ENCODE measurements at regions not wholly inside any gene's neighbourhood (a gene's known extent, or its start where the extent isn't known, plus 50 kb on each side); places are given as distances from the start of the nearest gene placed in this dataset.

- Histone ChIP-seq H3K79me1 (ENCODE audit: low read length) (no peaks in the 10 kb centered on the region), H4K5ac (ENCODE audit: low read length) (no peak overlapping the region), H3K4me3 (ENCODE audit: low read length) (no peak overlapping the region), H3K27ac (ENCODE audit: low read depth, low read length) (no peak overlapping the region), H3K36me3 (ENCODE audit: control insufficient read depth, insufficient read depth, low read length) (no peaks in the 10 kb centered on the region), H3K4ac (ENCODE audit: low read depth, low read length) (no peak overlapping the region), H3K23ac (ENCODE audit: low read length) (no peak overlapping the region), H3K56ac (ENCODE audit: low read length) (no peak overlapping the region), H2BK15ac (replicated peaks; ENCODE audit: low read depth) (no peak overlapping the region), H3K27me3 (ENCODE audit: insufficient read depth, low read length, poor library complexity) (no peaks in the 10 kb centered on the region), H2AK5ac (ENCODE audit: low read length) (no peak overlapping the region), H2BK5ac (ENCODE audit: low read length) (no peak overlapping the region), H3K9ac (ENCODE audit: low read length) (no peak overlapping the region), H2BK120ac (ENCODE audit: low read depth, low read length) (no peak overlapping the region), H3K79me2 (ENCODE audit: control insufficient read depth, insufficient read depth, low read length) (no peaks in the 10 kb centered on the region), H3K4me2 (ENCODE audit: low read length) (no peak overlapping the region), H4K8ac (ENCODE audit: low read depth, low read length) (no peak overlapping the region), H3K4me1 (ENCODE audit: control insufficient read depth, low read depth, low read length) (no peaks in the 10 kb centered on the region), H3K18ac (ENCODE audit: low read length) (no peak overlapping the region)
- no CpG with 5 or more reads among the region's 6 CpGs for WGBS (ENCODE audit: extremely low coverage, insufficient coverage, low lambda C conversion rate)
- DNase-seq, result no peak
These were observed 405.7 kb downstream of the KCNRG start for GRCh38 chr13:50420718-50421472.

GRCh38 chr13:50421473-50422130, 406.4 kb downstream of the KCNRG start:
- Histone ChIP-seq H3K4me1 (ENCODE audit: control insufficient read depth, low read depth, low read length) (no peaks in the 10 kb centered on the region), H3K23ac (ENCODE audit: low read length) (no peak overlapping the region), H2BK5ac (ENCODE audit: low read length) (no peak overlapping the region), H4K5ac (ENCODE audit: low read length) (no peak overlapping the region), H3K4me2 (ENCODE audit: low read length) (no peak overlapping the region), H2BK120ac (ENCODE audit: low read depth, low read length) (no peak overlapping the region), H3K4me3 (ENCODE audit: low read length) (no peak overlapping the region), H2AK5ac (ENCODE audit: low read length) (no peak overlapping the region), H3K4ac (ENCODE audit: low read depth, low read length) (no peak overlapping the region), H3K36me3 (ENCODE audit: control insufficient read depth, insufficient read depth, low read length) (no peaks in the 10 kb centered on the region), H3K18ac (ENCODE audit: low read length) (no peak overlapping the region), H3K79me1 (ENCODE audit: low read length) (no peaks in the 10 kb centered on the region), H3K27me3 (ENCODE audit: insufficient read depth, low read length, poor library complexity) (no peaks in the 10 kb centered on the region), H4K8ac (ENCODE audit: low read depth, low read length) (no peak overlapping the region), H3K56ac (ENCODE audit: low read length) (no peak overlapping the region), H3K9ac (ENCODE audit: low read length) (no peak overlapping the region), H3K27ac (ENCODE audit: low read depth, low read length) (no peak overlapping the region), H3K79me2 (ENCODE audit: control insufficient read depth, insufficient read depth, low read length) (no peaks in the 10 kb centered on the region), H2BK15ac (replicated peaks; ENCODE audit: low read depth) (no peak overlapping the region)
- no peak for DNase-seq
- WGBS (ENCODE audit: extremely low coverage, insufficient coverage, low lambda C conversion rate), result no CpG with 5 or more reads among the region's 2 CpGs

- no peak overlapping the region for H3K9ac ChIP-seq (ENCODE audit: low read length)
These were observed 407.2 kb downstream of the KCNRG start for GRCh38 chr13:50422181-50423148.

GRCh38 chr13:50424993-50425392, 409.7 kb downstream of the KCNRG start:
- Histone ChIP-seq H2BK15ac (replicated peaks; ENCODE audit: low read depth) (no peak overlapping the region), H3K4me2 (ENCODE audit: low read length) (no peak overlapping the region), H3K9ac (ENCODE audit: low read length) (no peak overlapping the region), H3K79me1 (ENCODE audit: low read length) (no peaks in the 10 kb centered on the region), H2AK5ac (ENCODE audit: low read length) (no peak overlapping the region), H3K4me3 (ENCODE audit: low read length) (no peak overlapping the region), H2BK5ac (ENCODE audit: low read length) (no peak overlapping the region), H3K36me3 (ENCODE audit: control insufficient read depth, insufficient read depth, low read length) (no peaks in the 10 kb centered on the region), H3K56ac (ENCODE audit: low read length) (no peak overlapping the region), H2BK120ac (ENCODE audit: low read depth, low read length) (no peak overlapping the region), H4K8ac (ENCODE audit: low read depth, low read length) (no peak overlapping the region), H3K4ac (ENCODE audit: low read depth, low read length) (no peak overlapping the region), H3K4me1 (ENCODE audit: control insufficient read depth, low read depth, low read length) (no peaks in the 10 kb centered on the region), H3K18ac (ENCODE audit: low read length) (no peak overlapping the region), H4K5ac (ENCODE audit: low read length) (no peak overlapping the region), H3K79me2 (ENCODE audit: control insufficient read depth, insufficient read depth, low read length) (no peaks in the 10 kb centered on the region), H3K27ac (ENCODE audit: low read depth, low read length) (no peak overlapping the region), H3K27me3 (ENCODE audit: insufficient read depth, low read length, poor library complexity) (no peaks in the 10 kb centered on the region), H3K23ac (ENCODE audit: low read length) (no peak overlapping the region)
- whole genome bisulfite sequencing (ENCODE audit: extremely low coverage, insufficient coverage, low lambda C conversion rate), result no CpG with 5 or more reads among the region's 2 CpGs
- DNase-seq, result no peak

More at GRCh38 chr13:50422181-50423148, 407.2 kb downstream of the KCNRG start:
- H2BK120ac ChIP-seq (ENCODE audit: low read depth, low read length), result no peak overlapping the region
- no peak overlapping the region for H3K4ac ChIP-seq (ENCODE audit: low read depth, low read length)
- no peak overlapping the region for H2BK15ac ChIP-seq (replicated peaks; ENCODE audit: low read depth)
- no peak overlapping the region for H4K5ac ChIP-seq (ENCODE audit: low read length)
- H3K18ac ChIP-seq (ENCODE audit: low read length), result no peak overlapping the region
- H2AK5ac ChIP-seq (ENCODE audit: low read length), result no peak overlapping the region
- no peaks in the 10 kb centered on the region for H3K4me1 ChIP-seq (ENCODE audit: control insufficient read depth, low read depth, low read length)
- H3K4me3 ChIP-seq (ENCODE audit: low read length), result no peak overlapping the region
- no peak overlapping the region for H3K56ac ChIP-seq (ENCODE audit: low read length)
- H3K27me3 ChIP-seq (ENCODE audit: insufficient read depth, low read length, poor library complexity), result no peaks in the 10 kb centered on the region
- H2BK5ac ChIP-seq (ENCODE audit: low read length), result no peak overlapping the region
- no CpG with 5 or more reads among the region's 12 CpGs for WGBS (ENCODE audit: extremely low coverage, insufficient coverage, low lambda C conversion rate)
- no peak overlapping the region for H3K4me2 ChIP-seq (ENCODE audit: low read length)
- H3K36me3 ChIP-seq (ENCODE audit: control insufficient read depth, insufficient read depth, low read length), result no peaks in the 10 kb centered on the region
- no peak for DNase-seq
- no peak overlapping the region for H4K8ac ChIP-seq (ENCODE audit: low read depth, low read length)
- no peaks in the 10 kb centered on the region for H3K79me1 ChIP-seq (ENCODE audit: low read length)
- no peak overlapping the region for H3K27ac ChIP-seq (ENCODE audit: low read depth, low read length)
- H3K23ac ChIP-seq (ENCODE audit: low read length), result no peak overlapping the region
- no peaks in the 10 kb centered on the region for H3K79me2 ChIP-seq (ENCODE audit: control insufficient read depth, insufficient read depth, low read length)

GRCh38 chr13:50425772-50426171, 410.5 kb downstream of the KCNRG start:
- Histone ChIP-seq H4K8ac (ENCODE audit: low read depth, low read length) (no peak overlapping the region), H3K18ac (ENCODE audit: low read length) (no peak overlapping the region), H3K36me3 (ENCODE audit: control insufficient read depth, insufficient read depth, low read length) (no peaks in the 10 kb centered on the region), H3K56ac (ENCODE audit: low read length) (no peak overlapping the region), H2BK15ac (replicated peaks; ENCODE audit: low read depth) (no peak overlapping the region), H4K5ac (ENCODE audit: low read length) (no peak overlapping the region), H3K79me1 (ENCODE audit: low read length) (no peaks in the 10 kb centered on the region), H2BK120ac (ENCODE audit: low read depth, low read length) (no peak overlapping the region), H3K27ac (ENCODE audit: low read depth, low read length) (no peak overlapping the region), H3K4me1 (ENCODE audit: control insufficient read depth, low read depth, low read length) (no peaks in the 10 kb centered on the region), H3K9ac (ENCODE audit: low read length) (no peak overlapping the region), H3K4ac (ENCODE audit: low read depth, low read length) (no peak overlapping the region), H3K27me3 (ENCODE audit: insufficient read depth, low read length, poor library complexity) (no peaks in the 10 kb centered on the region), H2AK5ac (ENCODE audit: low read length) (no peak overlapping the region), H3K23ac (ENCODE audit: low read length) (no peak overlapping the region), H3K79me2 (ENCODE audit: control insufficient read depth, insufficient read depth, low read length) (no peaks in the 10 kb centered on the region), H3K4me3 (ENCODE audit: low read length) (no peak overlapping the region), H2BK5ac (ENCODE audit: low read length) (no peak overlapping the region), H3K4me2 (ENCODE audit: low read length) (no peak overlapping the region)
- DNase-seq, result no peak
